Activated CD4-positive, alpha-beta T cell treated with anti-CD3 and anti-CD28 coated beads, Interleukin-2, amount 50 U/mL, for 24 hours (primary cell): ENCODE measurements at regions not wholly inside any gene's neighbourhood (a gene's known extent, or its start where the extent isn't known, plus 50 kb on each side); places are given as distances from the start of the nearest gene placed in this dataset.

Experiments used
- DNase-seq, 2 donors: peaks; one replicate each; pipeline ENCODE4 v3.0.0-alpha.2; 2020; ENCODE audit warnings: low read depth in 1 of 2, low spot score in 1 of 2

- DNase-seq: no peak
Measured at GRCh38 chr5:145708169-145708568, 127.0 kb downstream of the PRELID2 start.

GRCh38 chr5:145704724-145705123 is 130.4 kb downstream of the PRELID2 start:
- DNase-seq: no peak

- DNase-seq: no peak
Measured at GRCh38 chr5:145703856-145704255, 131.3 kb downstream of the PRELID2 start.

- no peak for DNase-seq
Measured at GRCh38 chr5:145701404-145701803, 133.7 kb downstream of the PRELID2 start.

GRCh38 chr5:145699846-145700245 is 135.3 kb downstream of the PRELID2 start:
- DNase-seq: no peak

- DNase-seq: no peak
Measured at GRCh38 chr5:145697251-145697990, 137.7 kb downstream of the PRELID2 start.

- DNase-seq: no peak
Measured at GRCh38 chr5:145689235-145689634, 145.9 kb downstream of the PRELID2 start.

GRCh38 chr5:145687943-145688342 is 147.2 kb downstream of the PRELID2 start:
- no peak for DNase-seq

GRCh38 chr5:145685417-145685816 is 149.7 kb downstream of the PRELID2 start:
- no peak for DNase-seq

- DNase-seq: no peak
Measured at GRCh38 chr5:145683431-145683830, 151.7 kb downstream of the PRELID2 start.

GRCh38 chr5:145682197-145682899 is 152.8 kb downstream of the PRELID2 start:
- DNase-seq: no peak

GRCh38 chr5:145681686-145682085 is 153.5 kb downstream of the PRELID2 start:
- DNase-seq: peak in 1 of 2 donors; percentile 21

- DNase-seq: no peak
Measured at GRCh38 chr5:145681216-145681615, 153.9 kb downstream of the PRELID2 start.

GRCh38 chr5:145680767-145681166 is 154.4 kb downstream of the PRELID2 start:
- DNase-seq: no peak

- no peak for DNase-seq
Measured at GRCh38 chr5:145680169-145680568, 155.0 kb downstream of the PRELID2 start.

- DNase-seq: no peak
Measured at GRCh38 chr5:145678255-145678654, 156.9 kb downstream of the PRELID2 start.

- no peak for DNase-seq
Measured at GRCh38 chr5:145673786-145674185, 161.4 kb downstream of the PRELID2 start.

GRCh38 chr5:145668714-145669113 is 166.4 kb downstream of the PRELID2 start:
- no peak for DNase-seq

GRCh38 chr5:145667742-145668141 is 167.4 kb downstream of the PRELID2 start:
- DNase-seq: no peak

- no peak for DNase-seq
Measured at GRCh38 chr5:145666591-145666990, 168.6 kb downstream of the PRELID2 start.

GRCh38 chr5:145661737-145662485 is 173.2 kb downstream of the PRELID2 start:
- no peak for DNase-seq
